ENCODE measurements at regions not wholly inside any gene's neighbourhood (a gene's known extent, or its start where the extent isn't known, plus 50 kb on each side); places are given as distances from the start of the nearest gene placed in this dataset.

GRCh38 chr6:113315165-113315564 is 542.0 kb upstream of the MARCKS start:
- H3K9me2 ChIP-seq (ENCODE audit: low read depth, low read length): no peaks in the 10 kb centered on the region
- no peak for TF ChIP-seq CTCF (IDR thresholded peaks at IDR 0.05; ENCODE audit: low read length)
- TF ChIP-seq EZH2 (IDR thresholded peaks at IDR 0.05; ENCODE audit: borderline replicate concordance, low read length): no peak
- H3K36me3 ChIP-seq (ENCODE audit: insufficient read depth, low read length): no peaks in the 10 kb centered on the region
- H3K4me3 ChIP-seq (ENCODE audit: low read depth, low read length, poor library complexity, severe bottlenecking): no peak overlapping the region
- H2AFZ ChIP-seq (ENCODE audit: low read length): no peak overlapping the region
- H3K79me2 ChIP-seq (ENCODE audit: insufficient read depth, low read length): no peaks in the 10 kb centered on the region
- H3K4me2 ChIP-seq (ENCODE audit: low read length): no peak overlapping the region
- no peak overlapping the region for H3K27ac ChIP-seq (ENCODE audit: low read depth, low read length, poor library complexity, severe bottlenecking)
- H3K9ac ChIP-seq (ENCODE audit: low read length): no peak overlapping the region
- H3K9me3 ChIP-seq (ENCODE audit: low read length): no peaks in the 10 kb centered on the region
- H3K4me1 ChIP-seq (ENCODE audit: insufficient read depth, low read length, severe bottlenecking): no peaks in the 10 kb centered on the region
- no peaks in the 10 kb centered on the region for H4K20me1 ChIP-seq (ENCODE audit: insufficient read depth, low read length)
- no peaks in the 10 kb centered on the region for H3F3A ChIP-seq (ENCODE audit: insufficient read depth, low read length)
- H3K27me3 ChIP-seq (ENCODE audit: insufficient read depth, low read length): no peaks in the 10 kb centered on the region

GRCh38 chr6:113315879-113316278 is 541.3 kb upstream of the MARCKS start:
- Histone ChIP-seq H3K36me3 (ENCODE audit: insufficient read depth, low read length) (no peaks in the 10 kb centered on the region), H3K4me2 (ENCODE audit: low read length) (no peak overlapping the region), H4K20me1 (ENCODE audit: insufficient read depth, low read length) (no peaks in the 10 kb centered on the region), H3K27me3 (ENCODE audit: insufficient read depth, low read length) (no peaks in the 10 kb centered on the region), H3K9ac (ENCODE audit: low read length) (no peak overlapping the region), H2AFZ (ENCODE audit: low read length) (no peak overlapping the region), H3F3A (ENCODE audit: insufficient read depth, low read length) (no peaks in the 10 kb centered on the region), H3K27ac (ENCODE audit: low read depth, low read length, poor library complexity, severe bottlenecking) (no peak overlapping the region), H3K9me2 (ENCODE audit: low read depth, low read length) (no peaks in the 10 kb centered on the region), H3K4me1 (ENCODE audit: insufficient read depth, low read length, severe bottlenecking) (no peaks in the 10 kb centered on the region), H3K79me2 (ENCODE audit: insufficient read depth, low read length) (no peaks in the 10 kb centered on the region), H3K4me3 (ENCODE audit: low read depth, low read length, poor library complexity, severe bottlenecking) (no peak overlapping the region), H3K9me3 (ENCODE audit: low read length) (no peaks in the 10 kb centered on the region)
- TF ChIP-seq CTCF (IDR thresholded peaks at IDR 0.05; ENCODE audit: low read length) (no peak), EZH2 (IDR thresholded peaks at IDR 0.05; ENCODE audit: borderline replicate concordance, low read length) (no peak)

- Histone ChIP-seq H3K27me3 (ENCODE audit: insufficient read depth, low read length) (no peaks in the 10 kb centered on the region), H3F3A (ENCODE audit: insufficient read depth, low read length) (no peaks in the 10 kb centered on the region), H3K9me2 (ENCODE audit: low read depth, low read length) (no peaks in the 10 kb centered on the region), H3K4me2 (ENCODE audit: low read length) (no peak overlapping the region), H3K36me3 (ENCODE audit: insufficient read depth, low read length) (no peaks in the 10 kb centered on the region), H3K79me2 (ENCODE audit: insufficient read depth, low read length) (no peaks in the 10 kb centered on the region), H3K9me3 (ENCODE audit: low read length) (no peaks in the 10 kb centered on the region), H2AFZ (ENCODE audit: low read length) (no peak overlapping the region), H3K27ac (ENCODE audit: low read depth, low read length, poor library complexity, severe bottlenecking) (no peak overlapping the region), H3K4me1 (ENCODE audit: insufficient read depth, low read length, severe bottlenecking) (no peaks in the 10 kb centered on the region), H3K4me3 (ENCODE audit: low read depth, low read length, poor library complexity, severe bottlenecking) (no peak overlapping the region), H3K9ac (ENCODE audit: low read length) (no peak overlapping the region), H4K20me1 (ENCODE audit: insufficient read depth, low read length) (no peaks in the 10 kb centered on the region)
- TF ChIP-seq CTCF (IDR thresholded peaks at IDR 0.05; ENCODE audit: low read length): no peak
- no peak for TF ChIP-seq EZH2 (IDR thresholded peaks at IDR 0.05; ENCODE audit: borderline replicate concordance, low read length)
Observed at GRCh38 chr6:113317442-113317841, 539.7 kb upstream of the MARCKS start.
